ENCODE measurements at regions not wholly inside any gene's neighbourhood (a gene's known extent, or its start where the extent isn't known, plus 50 kb on each side); places are given as distances from the start of the nearest gene placed in this dataset.

GRCh38 chr5:12419075-12419474 lies 514.8 kb upstream of the CTNND2 start:
- Histone ChIP-seq H2AFZ (ENCODE audit: low read depth, low read length) (no peak overlapping the region), H3K4ac (ENCODE audit: low read depth in 1 of 2, low read length in 2 of 2) (no peak overlapping the region), H2BK120ac (ENCODE audit: low read depth, low read length) (no peak overlapping the region), H2BK12ac (ENCODE audit: low read length in 2 of 2) (no peak overlapping the region), H3K79me1 (replicated peaks; ENCODE audit: low read length, poor library complexity, severe bottlenecking) (no peaks in the 10 kb centered on the region), H3K9ac (ENCODE audit: low read length) (no peak overlapping the region), H2BK15ac (ENCODE audit: low read depth, poor library complexity, severe bottlenecking) (no peak overlapping the region), H3K4me1 (ENCODE audit: control insufficient read depth, insufficient read depth, low read depth, low read length) (no peaks in the 10 kb centered on the region), H3K36me3 (ENCODE audit: control insufficient read depth in 1 of 2, insufficient read depth in 2 of 2, low read depth in 1 of 2, low read length in 2 of 2) (no peaks in the 10 kb centered on the region), H4K91ac (ENCODE audit: low read length) (no peak overlapping the region), H3K9me3 (ENCODE audit: control insufficient read depth, low read length) (peaks cover 4% of the 10 kb centered on the region), H3K18ac (ENCODE audit: low read depth in 1 of 2, low read length in 2 of 2) (no peak overlapping the region), H3K27me3 (ENCODE audit: control insufficient read depth in 1 of 2, insufficient read depth in 1 of 2, low read length in 2 of 2) (no peaks in the 10 kb centered on the region), H3K4me2 (ENCODE audit: low read length, poor library complexity, severe bottlenecking) (no peak overlapping the region), H2BK5ac (ENCODE audit: low read depth, low read length, poor library complexity, severe bottlenecking) (no peak overlapping the region), H2AK5ac (ENCODE audit: low read length, severe bottlenecking) (no peak overlapping the region), H3K23ac (ENCODE audit: low read length in 2 of 2) (no peak overlapping the region), H3K14ac (ENCODE audit: low read length in 2 of 2) (no peak overlapping the region), H3K4me3 (ENCODE audit: insufficient read depth in 1 of 2, low read depth in 1 of 2, low read length in 2 of 2) (no peak overlapping the region), H4K8ac (ENCODE audit: low read length) (no peak overlapping the region), H3K27ac (ENCODE audit: low read length, poor library complexity, severe bottlenecking) (no peak overlapping the region)
- 79% methylated on average over 2 of the region's 2 CpGs for WGBS
- DNase-seq = no peak

DNA sequence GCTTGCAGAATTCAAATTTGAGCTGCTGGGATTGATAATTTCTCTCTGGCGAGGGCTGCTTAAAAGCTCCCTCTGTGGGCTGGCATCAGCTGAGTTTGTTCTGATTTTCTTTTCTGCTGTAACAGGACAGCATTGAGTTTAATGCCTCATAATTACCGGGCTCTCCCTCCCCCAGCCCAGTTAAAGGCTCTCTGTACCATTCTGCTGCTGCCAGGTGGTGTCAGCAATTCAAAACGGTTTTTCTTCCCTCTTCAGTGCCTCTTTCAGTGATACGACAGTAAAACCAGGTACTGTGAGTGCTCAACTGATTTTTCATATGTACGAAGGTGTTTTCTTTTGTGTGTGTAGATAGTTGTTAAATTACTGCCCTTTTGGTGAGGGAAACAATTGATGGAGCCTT lies 509.3 kb upstream of the CTNND2 start:
- no peak overlapping the region for H4K91ac ChIP-seq (ENCODE audit: low read length)
- H3K18ac ChIP-seq (ENCODE audit: low read depth in 1 of 2, low read length in 2 of 2) = no peak overlapping the region
- H2AFZ ChIP-seq (ENCODE audit: low read depth, low read length) = no peak overlapping the region
- H2BK120ac ChIP-seq (ENCODE audit: low read depth, low read length) = no peak overlapping the region
- H3K27ac ChIP-seq (ENCODE audit: low read length, poor library complexity, severe bottlenecking) = no peak overlapping the region
- H3K36me3 ChIP-seq (ENCODE audit: control insufficient read depth in 1 of 2, insufficient read depth in 2 of 2, low read depth in 1 of 2, low read length in 2 of 2) = no peaks in the 10 kb centered on the region
- no peak overlapping the region for H3K4ac ChIP-seq (ENCODE audit: low read depth in 1 of 2, low read length in 2 of 2)
- DNase-seq = no peak
- no peak overlapping the region for H2BK12ac ChIP-seq (ENCODE audit: low read length in 2 of 2)
- 64% methylated on average over 5 of the region's 5 CpGs for WGBS
- H3K9me3 ChIP-seq (ENCODE audit: control insufficient read depth, low read length) = peaks cover 4% of the 10 kb centered on the region
- H3K4me2 ChIP-seq (ENCODE audit: low read length, poor library complexity, severe bottlenecking) = no peak overlapping the region
- H2BK5ac ChIP-seq (ENCODE audit: low read depth, low read length, poor library complexity, severe bottlenecking) = no peak overlapping the region
- no peak overlapping the region for H2BK15ac ChIP-seq (ENCODE audit: low read depth, poor library complexity, severe bottlenecking)
- H3K27me3 ChIP-seq (ENCODE audit: control insufficient read depth in 1 of 2, insufficient read depth in 1 of 2, low read length in 2 of 2) = no peaks in the 10 kb centered on the region
- no peak overlapping the region for H2AK5ac ChIP-seq (ENCODE audit: low read length, severe bottlenecking)
- H3K14ac ChIP-seq (ENCODE audit: low read length in 2 of 2) = no peak overlapping the region
- no peak overlapping the region for H3K23ac ChIP-seq (ENCODE audit: low read length in 2 of 2)
- H4K8ac ChIP-seq (ENCODE audit: low read length) = no peak overlapping the region
- no peak overlapping the region for H3K9ac ChIP-seq (ENCODE audit: low read length)
- no peaks in the 10 kb centered on the region for H3K4me1 ChIP-seq (ENCODE audit: control insufficient read depth, insufficient read depth, low read depth, low read length)
- no peaks in the 10 kb centered on the region for H3K79me1 ChIP-seq (replicated peaks; ENCODE audit: low read length, poor library complexity, severe bottlenecking)
- no peak overlapping the region for H3K4me3 ChIP-seq (ENCODE audit: insufficient read depth in 1 of 2, low read depth in 1 of 2, low read length in 2 of 2)

DNA sequence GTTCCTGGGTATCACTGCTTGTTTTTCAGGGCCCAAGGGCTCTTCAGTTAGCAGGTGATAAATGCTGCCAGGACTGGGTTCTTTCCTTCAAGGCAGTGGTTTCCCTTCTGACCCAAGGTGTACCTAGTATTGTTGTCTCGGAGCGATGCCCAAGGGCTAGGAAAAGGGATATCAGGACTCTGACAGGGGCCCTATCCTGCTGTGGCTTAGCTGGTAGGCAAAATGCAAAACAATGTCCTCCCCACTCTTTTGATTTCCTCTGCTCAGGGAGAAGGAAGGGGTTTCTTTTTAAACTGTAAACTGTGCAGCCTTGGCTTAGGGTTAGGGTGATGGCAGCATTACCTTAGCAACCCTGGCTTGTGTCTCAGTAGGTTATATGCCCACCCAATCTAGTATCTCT lies 508.8 kb upstream of the CTNND2 start:
- H4K91ac ChIP-seq (ENCODE audit: low read length) = no peak overlapping the region
- H2AFZ ChIP-seq (ENCODE audit: low read depth, low read length) = no peak overlapping the region
- H3K36me3 ChIP-seq (ENCODE audit: control insufficient read depth in 1 of 2, insufficient read depth in 2 of 2, low read depth in 1 of 2, low read length in 2 of 2) = no peaks in the 10 kb centered on the region
- no peaks in the 10 kb centered on the region for H3K27me3 ChIP-seq (ENCODE audit: control insufficient read depth in 1 of 2, insufficient read depth in 1 of 2, low read length in 2 of 2)
- no peak overlapping the region for H2AK5ac ChIP-seq (ENCODE audit: low read length, severe bottlenecking)
- H3K4me2 ChIP-seq (ENCODE audit: low read length, poor library complexity, severe bottlenecking) = no peak overlapping the region
- no peak overlapping the region for H3K4me3 ChIP-seq (ENCODE audit: insufficient read depth in 1 of 2, low read depth in 1 of 2, low read length in 2 of 2)
- H3K4me1 ChIP-seq (ENCODE audit: control insufficient read depth, insufficient read depth, low read depth, low read length) = no peaks in the 10 kb centered on the region
- no peak overlapping the region for H3K14ac ChIP-seq (ENCODE audit: low read length in 2 of 2)
- no peak overlapping the region for H4K8ac ChIP-seq (ENCODE audit: low read length)
- H3K27ac ChIP-seq (ENCODE audit: low read length, poor library complexity, severe bottlenecking) = no peak overlapping the region
- no peak for DNase-seq
- no peak overlapping the region for H2BK12ac ChIP-seq (ENCODE audit: low read length in 2 of 2)
- H3K18ac ChIP-seq (ENCODE audit: low read depth in 1 of 2, low read length in 2 of 2) = no peak overlapping the region
- no peak overlapping the region for H2BK15ac ChIP-seq (ENCODE audit: low read depth, poor library complexity, severe bottlenecking)
- H3K9ac ChIP-seq (ENCODE audit: low read length) = no peak overlapping the region
- H2BK5ac ChIP-seq (ENCODE audit: low read depth, low read length, poor library complexity, severe bottlenecking) = no peak overlapping the region
- WGBS = 100% methylated on average over 2 of the region's 2 CpGs
- H2BK120ac ChIP-seq (ENCODE audit: low read depth, low read length) = no peak overlapping the region
- no peaks in the 10 kb centered on the region for H3K79me1 ChIP-seq (replicated peaks; ENCODE audit: low read length, poor library complexity, severe bottlenecking)
- no peak overlapping the region for H3K4ac ChIP-seq (ENCODE audit: low read depth in 1 of 2, low read length in 2 of 2)
- peaks cover 4% of the 10 kb centered on the region for H3K9me3 ChIP-seq (ENCODE audit: control insufficient read depth, low read length)
- no peak overlapping the region for H3K23ac ChIP-seq (ENCODE audit: low read length in 2 of 2)

DNA sequence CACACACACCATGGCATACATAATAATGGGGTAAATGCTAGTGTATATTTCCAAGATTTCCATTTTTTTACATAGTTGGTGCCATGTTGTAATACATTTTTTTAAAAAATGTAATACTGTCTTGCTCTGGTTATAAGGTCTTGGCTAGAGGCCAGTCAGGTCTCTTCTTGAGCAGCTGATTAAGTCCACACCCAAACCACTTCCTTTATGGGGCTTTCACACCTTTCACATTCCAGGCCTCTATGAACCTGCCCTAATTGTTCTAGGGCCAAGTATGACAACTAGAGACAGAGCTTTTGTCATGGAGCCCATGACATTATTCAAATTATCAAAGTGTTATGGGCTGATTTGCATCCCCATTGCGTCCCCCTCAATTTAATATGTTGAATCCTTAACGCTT lies 495.6 kb upstream of the CTNND2 start:
- H3K27ac ChIP-seq (ENCODE audit: low read length, poor library complexity, severe bottlenecking) = no peak overlapping the region
- H2AFZ ChIP-seq (ENCODE audit: low read depth, low read length) = no peak overlapping the region
- no peak overlapping the region for H2BK120ac ChIP-seq (ENCODE audit: low read depth, low read length)
- H2AK5ac ChIP-seq (ENCODE audit: low read length, severe bottlenecking) = no peak overlapping the region
- no peaks in the 10 kb centered on the region for H3K36me3 ChIP-seq (ENCODE audit: control insufficient read depth in 1 of 2, insufficient read depth in 2 of 2, low read depth in 1 of 2, low read length in 2 of 2)
- H3K9me3 ChIP-seq (ENCODE audit: control insufficient read depth, low read length) = peaks cover 12% of the 10 kb centered on the region
- H3K4me2 ChIP-seq (ENCODE audit: low read length, poor library complexity, severe bottlenecking) = no peak overlapping the region
- WGBS = 79% methylated on average over 2 of the region's 2 CpGs
- no peak for DNase-seq
- H4K91ac ChIP-seq (ENCODE audit: low read length) = no peak overlapping the region
- no peak overlapping the region for H3K9ac ChIP-seq (ENCODE audit: low read length)
- no peak overlapping the region for H3K4ac ChIP-seq (ENCODE audit: low read depth in 1 of 2, low read length in 2 of 2)
- no peak overlapping the region for H3K18ac ChIP-seq (ENCODE audit: low read depth in 1 of 2, low read length in 2 of 2)
- no peak overlapping the region for H3K14ac ChIP-seq (ENCODE audit: low read length in 2 of 2)
- H2BK12ac ChIP-seq (ENCODE audit: low read length in 2 of 2) = no peak overlapping the region
- no peak overlapping the region for H3K23ac ChIP-seq (ENCODE audit: low read length in 2 of 2)
- no peaks in the 10 kb centered on the region for H3K27me3 ChIP-seq (ENCODE audit: control insufficient read depth in 1 of 2, insufficient read depth in 1 of 2, low read length in 2 of 2)
- H3K79me1 ChIP-seq (replicated peaks; ENCODE audit: low read length, poor library complexity, severe bottlenecking) = no peaks in the 10 kb centered on the region
- H2BK5ac ChIP-seq (ENCODE audit: low read depth, low read length, poor library complexity, severe bottlenecking) = no peak overlapping the region
- H3K4me1 ChIP-seq (ENCODE audit: control insufficient read depth, insufficient read depth, low read depth, low read length) = no peaks in the 10 kb centered on the region
- no peak overlapping the region for H4K8ac ChIP-seq (ENCODE audit: low read length)
- no peak overlapping the region for H3K4me3 ChIP-seq (ENCODE audit: insufficient read depth in 1 of 2, low read depth in 1 of 2, low read length in 2 of 2)
- H2BK15ac ChIP-seq (ENCODE audit: low read depth, poor library complexity, severe bottlenecking) = no peak overlapping the region

Data from mesenchymal stem cell (in vitro differentiated cells and primary cell).